Activated CD4-positive, alpha-beta T cell treated with anti-CD3 and anti-CD28 coated beads, Interleukin-2, Interleukin-4, amounts not matched to agents 100 ng/mL and 50 ng/mL, durations not matched to agents 16 hours and 8 hours (primary cell): ENCODE measurements at regions not wholly inside any gene's neighbourhood (a gene's known extent, or its start where the extent isn't known, plus 50 kb on each side); places are given as distances from the start of the nearest gene placed in this dataset.
"Not testable (repeated sequence)": the region's sequence is repeated elsewhere in the genome, so short reads cannot be mapped to it uniquely, and the experiment has no call there.

ENCODE experiments used
- DNase-seq: peaks from one replicate; pipeline ENCODE4 v3.0.0-alpha.2; 2020; ENCODE audit warnings: low spot score

DNA sequence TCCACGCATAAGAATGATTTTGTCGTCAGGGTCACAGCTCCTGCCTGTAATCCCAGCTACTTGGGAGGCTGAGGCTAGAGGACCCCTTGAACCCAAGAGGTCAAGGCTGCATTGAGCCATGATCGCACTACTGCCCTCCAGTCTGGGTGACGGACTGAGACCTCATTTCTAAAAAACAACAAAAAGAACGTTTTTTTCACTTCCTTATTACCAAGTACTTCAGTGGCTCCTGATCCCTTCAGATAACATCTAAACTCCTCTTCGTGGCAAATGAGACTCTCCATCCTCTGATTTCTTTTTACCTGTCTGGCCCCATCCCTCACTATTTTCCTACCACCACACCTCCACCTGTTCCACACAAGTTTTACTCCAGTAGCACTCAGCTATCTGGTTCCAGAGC lies 105.4 kb upstream of the TLK1 start:
- no peak for DNase-seq

DNA sequence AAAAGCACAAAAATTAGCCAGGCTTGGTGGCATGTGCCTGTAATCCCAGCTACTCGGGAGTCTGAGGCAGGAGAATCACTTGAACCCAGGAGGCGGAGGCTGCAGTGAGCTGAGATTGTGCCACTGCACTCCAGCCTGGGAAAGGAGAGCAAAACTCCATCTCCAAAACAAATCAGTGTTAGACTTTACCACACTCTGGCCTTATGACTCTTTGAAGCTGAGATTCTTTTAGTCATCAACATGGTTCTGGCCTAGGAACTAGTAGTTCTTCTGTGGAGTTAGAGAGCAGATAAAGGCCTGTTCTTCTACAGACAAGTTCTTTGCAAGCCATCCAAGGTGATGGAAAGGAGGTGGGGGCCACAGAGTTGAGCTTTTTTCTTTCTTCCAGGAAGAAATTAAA lies 100.8 kb upstream of the TLK1 start:
- DNase-seq = not testable (repeated sequence)

DNA sequence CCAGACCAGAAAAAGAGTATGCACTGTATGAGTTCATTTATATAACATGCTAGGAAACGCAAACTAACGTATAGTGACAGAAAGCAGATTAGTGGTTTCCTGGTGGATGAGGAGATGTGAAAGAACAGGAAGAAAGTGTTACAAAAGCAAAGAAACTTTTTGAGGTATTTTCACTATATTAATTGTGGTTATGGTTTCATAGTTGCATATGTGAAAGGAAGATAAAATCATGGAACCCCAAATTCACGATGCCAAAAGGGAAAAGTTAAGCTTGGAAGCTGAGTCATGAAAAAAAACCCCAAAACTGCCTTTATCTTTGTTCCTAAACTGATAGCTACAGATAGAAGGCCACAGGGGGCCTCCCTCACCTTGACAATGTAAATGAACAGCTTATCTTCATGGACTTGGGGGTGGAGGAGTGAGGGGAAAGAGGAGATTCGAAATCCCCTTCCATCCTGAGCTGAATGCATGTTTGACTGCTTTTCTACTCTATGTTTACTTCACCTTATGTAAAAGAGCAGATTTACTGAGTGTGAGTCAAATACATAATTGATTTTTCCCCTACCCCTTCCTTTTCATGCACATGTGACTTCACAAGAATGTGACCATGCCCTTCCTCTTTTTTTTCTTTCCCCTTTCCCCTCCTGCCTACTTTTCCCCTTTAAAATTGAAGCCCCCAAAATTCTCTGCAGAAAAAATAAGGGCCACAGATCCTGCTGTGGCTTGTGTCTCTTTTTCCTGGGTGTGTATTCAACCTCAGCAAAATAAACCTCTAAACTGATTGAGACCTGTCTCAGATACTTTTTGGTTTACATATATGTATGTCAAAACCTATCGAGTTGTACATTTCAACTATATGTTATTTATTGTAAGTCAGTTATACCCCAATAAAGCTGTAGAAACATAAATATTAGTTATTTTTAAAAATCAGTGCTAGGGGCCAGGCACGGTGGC lies 100.1 kb upstream of the TLK1 start:
- DNase-seq = peak; percentile 50

DNA sequence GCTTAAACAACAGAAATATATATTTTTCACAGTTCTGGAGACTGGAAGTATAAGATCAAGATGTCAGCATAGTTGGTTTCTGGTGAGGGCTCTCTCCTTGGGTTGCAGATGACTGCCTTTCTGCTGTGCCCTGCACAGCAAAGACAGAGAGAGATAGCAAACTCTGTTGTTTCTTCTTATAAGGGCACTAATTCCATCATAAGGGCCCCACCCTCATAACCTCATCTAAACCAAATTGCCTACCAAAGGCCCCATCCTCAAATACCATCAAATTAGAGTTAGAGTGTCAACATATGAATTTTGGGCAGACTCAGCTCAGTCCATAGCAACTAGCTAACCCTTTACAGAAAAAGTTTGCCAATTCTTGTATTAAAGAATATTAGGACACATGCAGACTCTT lies 94.0 kb upstream of the TLK1 start:
- DNase-seq = no peak

DNA sequence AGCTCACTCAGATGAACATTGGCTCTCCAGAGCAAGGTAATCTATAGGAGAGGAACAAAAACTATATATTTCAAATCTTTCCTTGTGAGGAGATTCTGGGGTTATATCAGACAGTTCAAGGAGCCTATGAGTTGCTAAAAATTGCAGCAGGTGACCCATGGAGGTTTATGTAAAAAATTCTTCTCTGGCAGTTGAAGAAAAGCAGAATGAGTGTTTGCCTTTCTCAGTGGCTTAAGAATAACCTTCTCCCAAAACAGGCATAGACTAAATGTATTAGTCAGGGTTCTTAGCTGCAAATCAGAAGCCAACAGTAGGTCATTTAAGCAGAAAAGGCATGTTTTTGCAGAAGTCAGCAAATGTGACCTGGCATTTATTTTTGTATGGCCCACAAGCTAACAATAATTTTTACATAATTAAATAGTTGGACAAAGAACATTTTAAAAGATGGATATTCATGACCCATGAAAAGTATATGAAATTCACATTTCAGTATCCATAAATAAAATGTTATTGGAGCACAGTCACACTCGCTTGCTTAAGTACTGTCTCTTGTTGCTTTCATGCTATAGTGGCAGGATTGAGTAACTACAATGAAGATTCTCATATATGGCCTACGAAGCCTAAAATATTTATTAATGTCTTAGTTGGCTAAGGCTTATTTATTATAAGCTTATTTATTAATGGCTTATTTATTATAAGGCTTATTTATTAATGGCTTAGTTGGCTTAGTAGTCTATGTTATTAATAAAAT lies 93.4 kb upstream of the TLK1 start:
- no peak for DNase-seq

DNA sequence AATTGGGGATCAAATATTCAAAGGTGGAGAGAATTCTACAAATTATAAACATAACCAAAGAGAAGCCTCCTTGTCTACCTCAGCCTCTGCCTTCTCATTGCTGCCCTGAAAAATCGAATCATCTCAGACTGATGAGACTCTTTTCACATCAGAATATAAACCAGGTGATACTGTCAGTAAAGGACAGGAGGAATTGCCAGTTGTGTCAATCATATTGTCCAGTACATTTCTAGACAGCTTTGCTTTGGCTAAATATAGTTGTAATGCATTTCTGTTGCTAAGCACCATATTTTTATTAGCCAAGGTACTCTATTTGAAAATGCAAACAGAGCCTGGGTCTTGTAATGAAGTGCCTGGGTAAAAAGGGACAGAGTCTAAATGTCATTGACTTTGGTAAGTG lies 92.6 kb upstream of the TLK1 start:
- no peak for DNase-seq

DNA sequence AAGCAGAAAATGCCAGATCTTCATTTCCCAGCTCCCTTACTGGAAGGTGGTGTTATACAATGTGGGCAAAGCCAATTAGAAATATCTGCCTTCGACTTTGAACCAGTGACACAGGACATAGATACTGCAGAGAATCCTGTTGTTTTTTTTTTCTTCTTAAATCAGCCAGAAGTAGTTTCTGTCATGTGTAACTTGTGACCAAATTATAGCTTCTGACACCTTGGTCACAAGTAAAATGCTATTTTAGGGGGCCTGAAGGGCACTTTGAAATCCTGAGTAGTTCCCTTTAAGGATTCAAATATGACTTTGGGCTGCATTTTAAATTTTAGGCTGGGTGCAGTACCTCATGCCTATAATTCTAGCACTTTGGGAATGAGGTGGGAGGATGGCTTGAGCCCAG lies 89.0 kb upstream of the TLK1 start:
- no peak for DNase-seq

DNA sequence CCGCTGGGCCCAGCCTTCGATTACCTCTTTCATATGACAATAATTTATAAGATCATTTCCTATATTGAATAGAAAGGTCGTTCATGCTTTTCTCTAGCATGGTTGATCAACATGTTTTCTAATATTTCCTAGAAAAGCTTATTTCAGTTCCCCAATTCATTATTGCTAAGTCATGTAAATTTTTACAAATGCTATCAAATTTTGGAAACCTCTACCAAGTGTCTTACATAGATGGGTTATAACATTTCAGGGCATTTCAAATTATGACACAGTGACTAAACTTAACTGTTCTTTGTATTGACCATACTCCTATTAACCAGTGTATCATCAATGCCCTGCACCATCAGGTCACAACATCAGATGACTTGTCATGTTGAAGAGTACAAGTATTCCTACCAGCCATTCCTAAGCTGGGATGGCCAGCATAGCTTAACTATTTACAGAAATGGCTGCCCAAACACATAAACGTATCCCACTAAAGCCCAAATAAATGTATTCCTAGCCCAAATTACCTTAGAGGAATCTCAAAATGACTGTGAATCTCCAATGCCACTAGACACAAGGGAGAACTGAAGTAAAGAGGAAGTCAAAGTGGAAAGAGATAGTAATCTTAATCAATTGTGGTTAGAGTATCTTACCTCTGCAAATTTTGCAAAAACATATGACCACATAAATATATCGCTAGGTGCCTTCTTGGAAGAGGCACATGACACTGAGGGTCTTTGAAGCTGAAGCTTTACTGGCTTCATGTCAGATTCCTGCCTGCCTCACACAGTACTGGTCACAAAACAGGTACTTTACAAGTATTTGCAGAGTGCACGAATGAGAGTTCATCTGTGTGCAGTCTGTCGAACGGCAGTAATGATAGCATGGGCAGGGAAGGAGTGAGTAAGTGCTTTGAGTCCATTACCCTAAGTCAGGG lies 87.3 kb upstream of the TLK1 start:
- DNase-seq = peak; percentile 42

DNA sequence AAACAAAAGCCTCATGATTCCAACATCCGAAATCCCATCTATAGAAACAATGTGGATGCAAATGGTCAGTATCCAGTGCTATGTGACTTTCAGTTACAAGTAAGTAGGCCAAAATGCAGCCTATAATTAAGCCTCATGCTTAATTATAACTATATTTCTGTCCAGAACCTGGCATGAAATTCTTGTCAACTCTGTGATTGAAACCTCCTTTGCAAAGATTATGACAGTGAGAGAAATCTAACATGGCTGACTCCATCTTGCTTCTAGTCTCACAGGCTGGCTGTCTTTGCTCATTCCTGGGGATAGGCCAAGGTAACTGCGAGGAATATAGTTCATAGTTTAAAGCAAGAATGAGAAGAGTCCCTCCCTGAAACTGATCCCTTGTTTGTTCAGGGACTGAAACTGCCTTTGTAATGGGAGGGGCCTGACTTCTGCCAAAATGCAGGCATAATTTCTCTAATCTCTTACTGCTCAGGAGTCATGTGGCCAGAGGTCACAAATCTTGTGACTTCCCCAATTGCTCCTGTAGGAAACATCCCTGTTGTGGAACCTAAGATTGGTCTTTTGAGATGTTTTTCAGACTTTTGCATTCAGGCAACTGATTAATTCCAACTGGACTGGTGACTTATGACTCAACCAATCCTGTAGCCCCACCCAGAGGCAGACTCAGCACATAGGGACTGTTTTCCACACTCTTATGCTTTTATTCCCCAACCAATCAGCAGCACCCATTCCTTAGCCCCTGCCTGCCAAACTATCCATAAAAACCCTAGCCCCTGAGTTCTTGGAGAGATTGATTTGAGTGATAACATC lies 84.5 kb upstream of the TLK1 start:
- no peak for DNase-seq

DNA sequence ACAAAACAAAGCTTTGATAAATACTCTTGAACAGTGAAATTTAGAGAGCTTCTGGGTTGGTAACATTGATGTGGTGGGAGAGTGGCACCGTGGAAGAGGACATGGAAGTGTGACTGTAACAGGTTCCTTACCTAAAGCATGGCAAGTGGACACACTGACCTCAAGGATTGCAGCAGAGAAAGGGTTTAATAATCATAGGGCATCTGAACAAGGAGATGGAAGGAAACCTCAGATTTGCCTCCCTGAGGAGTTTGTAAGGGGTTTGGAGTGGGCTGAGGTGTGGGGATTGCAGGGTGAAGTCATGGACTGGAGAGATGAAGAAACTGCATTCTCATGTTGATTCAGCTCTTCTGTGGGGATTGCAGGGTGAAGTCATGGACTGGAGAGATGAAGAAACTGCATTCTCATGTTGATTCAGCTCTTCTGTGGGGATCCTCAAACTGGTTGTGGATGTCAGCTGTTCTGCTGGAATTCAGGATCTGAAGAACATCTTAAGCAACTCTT lies 83.8 kb upstream of the TLK1 start:
- DNase-seq = peak; percentile 24

DNA sequence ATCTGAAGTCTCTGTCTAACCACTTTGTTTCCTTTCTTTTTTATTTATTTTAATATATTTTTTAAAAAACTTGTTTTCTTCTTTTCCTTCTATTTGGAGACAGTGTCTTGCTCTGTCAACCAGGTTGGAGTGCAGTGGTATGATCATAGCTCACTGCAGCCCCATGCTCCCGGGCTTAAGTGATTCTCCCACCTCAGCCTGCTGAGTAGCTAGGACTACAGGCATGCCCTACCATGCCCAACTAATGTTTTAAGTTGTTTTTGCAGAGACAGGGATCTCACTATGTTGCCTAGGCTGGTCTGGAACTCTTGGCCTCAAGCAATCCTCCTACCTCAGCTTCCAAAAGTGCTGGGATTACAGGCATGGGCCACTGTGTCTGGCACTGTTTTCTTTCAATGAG lies 81.1 kb upstream of the TLK1 start:
- no peak for DNase-seq

DNA sequence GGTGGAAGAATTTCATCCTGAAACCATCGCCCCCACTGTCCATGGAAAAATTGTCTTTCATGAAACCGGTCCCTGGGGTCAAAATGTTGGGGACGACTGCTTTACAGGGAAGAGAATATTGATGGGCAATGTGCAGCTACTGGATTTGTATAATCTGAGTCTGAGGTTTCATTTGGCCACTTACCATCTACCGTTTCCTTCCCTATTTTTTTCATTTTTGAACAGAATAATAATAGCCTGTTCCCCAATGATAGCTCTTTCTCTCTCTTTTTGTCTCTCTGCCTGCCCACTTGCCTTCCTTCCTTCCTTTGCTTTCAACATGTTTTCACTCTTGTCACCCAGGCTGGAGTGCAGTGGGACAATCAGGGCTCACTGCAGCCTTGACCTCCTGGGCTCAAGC lies 78.3 kb upstream of the TLK1 start:
- DNase-seq = no peak

DNA sequence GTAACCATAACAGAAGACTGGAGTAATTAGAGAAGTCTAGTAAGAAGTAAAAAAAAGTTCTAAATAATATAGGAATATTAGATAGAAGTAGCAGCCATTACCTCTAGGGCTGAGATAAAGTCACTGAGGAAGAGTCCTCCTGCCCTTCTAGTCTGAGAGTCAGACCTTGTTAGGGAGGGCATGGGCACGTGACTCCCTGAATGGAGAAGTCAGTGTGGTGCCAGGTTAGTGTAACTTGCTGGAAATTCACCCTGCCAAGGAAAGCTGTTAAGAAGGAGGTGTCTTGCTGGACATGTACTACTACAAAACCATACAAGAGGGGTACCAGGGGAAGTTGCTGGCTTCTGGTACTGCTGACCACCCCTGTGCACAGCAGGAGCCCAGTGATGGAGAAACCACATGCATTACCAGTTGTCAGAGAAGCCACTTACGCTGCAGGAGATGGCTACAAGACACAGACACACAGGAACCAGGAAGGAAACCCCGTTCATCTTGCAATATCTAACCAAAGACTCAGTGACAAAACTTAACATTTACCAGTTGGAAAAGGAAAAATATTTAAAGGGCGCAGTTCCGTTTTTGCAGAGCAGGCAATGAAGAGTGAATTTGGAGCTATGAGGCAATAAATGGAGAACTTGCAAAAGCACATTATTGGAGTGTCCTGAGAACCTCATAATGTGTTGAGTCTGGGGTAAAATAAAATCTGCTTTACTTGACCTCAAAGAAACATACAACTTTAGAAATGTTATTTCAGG lies 77.2 kb upstream of the TLK1 start:
- DNase-seq = no peak

DNA sequence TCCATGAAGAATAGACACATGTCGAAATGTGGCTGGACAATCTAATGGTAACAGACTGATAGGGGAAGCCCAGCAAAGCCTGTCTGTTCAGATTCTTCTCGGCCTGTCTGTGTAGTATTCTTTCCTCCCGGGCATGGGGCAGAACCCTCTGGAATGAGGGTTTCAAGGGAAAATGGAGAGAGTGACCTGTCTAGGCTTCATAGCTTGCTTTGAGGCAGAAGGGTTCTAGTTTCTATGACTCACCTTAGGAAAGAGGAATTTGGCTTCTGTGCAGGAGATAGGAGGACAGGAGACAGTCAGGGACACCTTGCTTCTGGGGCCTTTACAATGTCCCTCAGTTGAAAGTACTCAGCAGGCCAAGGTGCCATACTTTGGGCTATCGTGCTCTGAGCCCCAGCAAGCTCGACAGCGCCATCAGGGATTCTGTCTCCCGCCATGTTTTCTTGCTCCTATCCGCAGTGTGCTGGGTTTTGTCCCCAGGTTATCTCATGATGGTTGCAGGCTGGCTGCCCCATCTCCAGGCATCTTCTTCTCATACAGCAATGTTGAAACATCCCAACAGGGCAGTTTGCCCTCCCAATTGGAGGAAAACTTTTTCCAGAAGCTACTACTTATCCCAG lies 74.7 kb upstream of the TLK1 start:
- no peak for DNase-seq

DNA sequence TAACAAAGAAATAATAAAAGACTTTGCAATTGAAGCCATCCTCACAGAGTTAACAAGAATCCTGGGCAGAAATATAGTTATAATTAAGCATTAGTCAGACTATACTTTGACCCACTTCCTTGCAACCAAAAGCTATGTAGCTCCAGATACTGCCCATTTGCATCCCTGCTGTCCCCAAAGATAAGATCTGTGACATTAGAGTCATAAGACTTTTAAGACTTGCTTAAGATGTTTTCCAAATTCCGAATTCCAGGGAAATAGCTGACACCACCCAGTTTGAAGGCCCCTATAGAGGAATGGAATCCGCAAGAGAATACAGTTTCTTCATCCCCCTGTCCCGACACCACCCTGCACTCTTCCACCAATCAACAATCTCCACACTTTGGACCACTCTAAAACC lies 69.5 kb upstream of the TLK1 start:
- DNase-seq = no peak

DNA sequence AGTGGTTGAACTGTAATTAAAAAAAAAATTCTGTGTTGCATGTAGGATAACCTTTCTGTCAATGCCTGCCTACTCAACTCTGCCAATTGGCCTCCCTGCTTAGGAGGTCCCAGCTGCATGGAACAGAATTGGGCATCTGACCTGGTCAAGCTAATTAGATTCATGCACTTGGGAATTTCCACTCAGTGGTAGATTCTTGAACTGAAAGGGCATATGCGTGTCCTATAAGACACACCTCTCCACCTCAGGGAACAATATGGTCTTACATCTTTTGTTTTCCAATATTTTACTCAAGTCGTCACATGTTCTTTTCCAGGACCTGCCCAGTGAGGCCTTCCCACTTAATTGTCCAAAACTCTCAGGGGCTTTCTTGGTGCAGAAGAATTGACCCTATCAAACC lies 68.1 kb upstream of the TLK1 start:
- DNase-seq = no peak

DNA sequence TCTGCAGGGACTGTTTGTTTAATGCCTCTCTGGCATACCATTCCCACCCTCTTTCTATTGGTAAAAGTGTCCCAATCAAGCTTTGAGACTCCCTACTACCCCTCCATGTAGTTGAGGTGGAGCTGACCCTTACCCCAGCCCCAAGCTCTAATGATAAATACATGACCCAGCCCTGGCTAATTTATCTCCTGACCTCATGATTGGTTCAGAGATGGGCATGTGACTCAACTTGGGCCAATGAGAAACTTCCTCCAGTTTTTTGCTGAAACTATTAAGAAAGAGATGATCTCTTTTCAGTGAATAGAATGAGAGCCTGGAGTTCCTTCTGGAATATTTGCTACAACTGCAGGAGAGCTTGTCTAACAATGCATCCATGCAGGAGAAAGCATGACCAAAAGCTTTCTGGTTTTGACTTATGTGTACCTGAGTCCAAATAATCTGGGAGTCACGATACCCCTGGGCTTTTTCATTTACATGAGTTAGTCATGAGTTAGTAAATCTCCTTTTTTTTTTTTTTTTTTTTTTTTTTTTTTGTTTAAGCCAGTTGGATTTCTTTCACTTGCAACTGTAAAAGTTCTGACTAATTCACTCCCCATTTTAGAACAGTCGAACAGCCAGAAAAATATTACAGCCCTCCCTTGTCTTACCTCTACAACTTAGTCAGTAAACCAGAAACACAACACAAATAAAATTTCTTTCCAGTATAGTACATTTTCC lies 66.5 kb upstream of the TLK1 start:
- no peak for DNase-seq

DNA sequence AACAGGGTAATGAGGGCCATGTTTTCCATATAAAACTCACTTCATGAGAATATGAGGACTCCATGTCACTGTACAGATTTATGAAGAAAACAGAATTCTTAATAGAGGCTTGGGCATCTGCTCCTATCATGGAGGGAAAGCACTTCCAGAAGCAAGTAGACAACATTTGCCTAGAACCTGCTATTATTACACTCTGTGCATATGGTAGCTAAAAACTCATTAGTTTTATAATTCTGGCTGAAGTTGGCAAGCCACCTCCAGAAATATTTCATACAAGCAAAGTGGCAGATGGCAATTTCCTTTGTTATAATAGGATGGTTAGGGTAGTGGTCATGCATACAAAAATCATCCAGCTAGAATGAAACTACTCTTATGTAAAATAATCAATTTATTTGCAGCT lies 65.8 kb upstream of the TLK1 start:
- DNase-seq = no peak

DNA sequence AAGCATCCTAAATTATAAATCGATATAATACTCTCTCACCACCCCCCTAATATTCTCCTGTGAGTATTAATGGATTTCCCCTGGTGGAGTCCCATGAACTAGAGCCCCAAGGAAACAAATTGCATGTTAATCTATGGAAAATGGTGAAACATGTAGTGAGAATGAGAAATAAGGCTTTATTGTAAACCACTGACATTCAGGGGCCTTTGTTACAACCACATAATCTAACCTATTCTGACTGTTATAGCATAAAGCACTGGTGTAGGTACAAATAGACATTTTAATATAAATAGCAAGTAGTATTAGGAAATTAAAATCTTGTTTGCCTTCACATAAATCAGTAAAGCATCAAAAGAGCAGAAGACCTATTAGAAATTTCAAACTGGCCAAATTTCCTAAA lies 65.3 kb upstream of the TLK1 start:
- no peak for DNase-seq
